ENCODE measurements at regions not wholly inside any gene's neighbourhood (a gene's known extent, or its start where the extent isn't known, plus 50 kb on each side); places are given as distances from the start of the nearest gene placed in this dataset.
A peak's percentile ranks its signal among the peaks of the same experiment; 100 is the strongest.

DNA sequence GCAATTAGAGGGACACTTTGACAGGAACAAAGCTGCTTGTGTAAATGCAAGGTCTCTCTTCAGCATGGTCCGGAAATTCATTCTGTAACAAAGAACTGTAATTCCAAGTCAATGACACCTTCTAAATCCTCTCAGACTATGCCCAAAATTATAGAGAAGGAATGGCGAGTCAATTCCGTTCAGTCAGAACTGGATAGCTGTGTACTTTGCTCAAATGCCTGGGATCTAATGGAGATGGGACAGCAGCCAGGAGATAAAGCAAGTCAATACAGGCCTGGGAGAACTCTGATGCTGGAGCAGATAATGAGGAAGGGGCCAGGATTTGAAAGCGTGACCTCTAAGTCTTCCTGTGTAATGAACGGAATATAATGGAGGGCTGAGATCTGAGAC is 96.4 kb upstream of the SPRY4 start:
- no peak for DNase-seq
- no peak for ATAC-seq (ENCODE audit: low read depth in 2 of 2)
- H3K9me3 Mint-ChIP-seq, result peaks cover 0 to 5% (median 0%) of the 10 kb centered on the region in 7 donors
- H3K4me1 Mint-ChIP-seq, result peaks cover 34 to 56% (median 47%) of the 10 kb centered on the region in 3 donors
- H3K27ac Mint-ChIP-seq, result peak overlapping the region in 3 of 6 donors; percentile 4 to 85 (median 70)
- peaks cover 0 to 9% of the 10 kb centered on the region in 2 donors for H3K36me3 Mint-ChIP-seq
- peaks cover 0 to 12% (median 7%) of the 10 kb centered on the region in 3 donors for H3K27me3 Mint-ChIP-seq
- peak overlapping the region in 7 of 8 donors; percentile 16 to 77 (median 44) for H3K4me3 Mint-ChIP-seq

DNA sequence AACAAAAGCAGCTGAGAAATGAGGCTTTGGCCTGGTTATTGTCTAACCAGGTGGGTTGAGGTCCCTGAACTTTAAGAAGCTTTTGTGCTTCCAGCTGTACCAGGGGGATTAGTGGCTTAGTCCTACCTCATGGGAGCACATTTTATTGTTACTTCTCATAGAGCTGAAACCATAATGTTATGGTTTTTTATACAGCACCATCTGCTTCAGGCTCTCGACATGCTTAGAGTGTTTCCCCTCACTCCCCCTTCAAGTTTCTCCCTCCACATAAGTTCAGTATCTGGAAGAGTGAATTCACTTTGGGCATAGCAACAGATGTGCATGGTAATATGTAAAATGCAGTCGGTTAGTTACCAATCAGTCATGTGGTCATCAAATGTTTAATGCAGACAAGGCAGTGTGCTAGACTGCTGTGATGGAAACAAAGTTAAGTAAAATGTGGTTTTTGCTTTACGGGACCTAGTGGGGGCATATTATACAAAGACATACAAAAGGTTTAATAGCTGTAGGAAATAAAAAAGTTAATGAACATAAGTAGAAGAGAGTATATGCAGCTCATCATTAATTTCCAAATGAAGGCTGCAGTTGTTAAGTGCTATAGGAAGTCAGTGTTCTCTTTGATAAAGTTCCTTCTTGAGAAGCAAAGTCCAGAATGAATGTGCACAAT is 95.9 kb upstream of the SPRY4 start:
- Mint-ChIP-seq H3K4me3 (peak overlapping the region in 4 of 8 donors; percentile 29 to 69 (median 54)), H3K4me1 (peaks cover 29 to 53% (median 42%) of the 10 kb centered on the region in 3 donors), H3K36me3 (peaks cover 0 to 9% of the 10 kb centered on the region in 2 donors), H3K27ac (peak overlapping the region in 4 of 6 donors; percentile 54 to 85 (median 70)), H3K9me3 (peaks cover 0 to 5% (median 0%) of the 10 kb centered on the region in 7 donors), H3K27me3 (peaks cover 0 to 8% (median 1%) of the 10 kb centered on the region in 3 donors)
- DNase-seq, result peak; percentile 6
- ATAC-seq (ENCODE audit: low read depth in 2 of 2), result no peak

DNA sequence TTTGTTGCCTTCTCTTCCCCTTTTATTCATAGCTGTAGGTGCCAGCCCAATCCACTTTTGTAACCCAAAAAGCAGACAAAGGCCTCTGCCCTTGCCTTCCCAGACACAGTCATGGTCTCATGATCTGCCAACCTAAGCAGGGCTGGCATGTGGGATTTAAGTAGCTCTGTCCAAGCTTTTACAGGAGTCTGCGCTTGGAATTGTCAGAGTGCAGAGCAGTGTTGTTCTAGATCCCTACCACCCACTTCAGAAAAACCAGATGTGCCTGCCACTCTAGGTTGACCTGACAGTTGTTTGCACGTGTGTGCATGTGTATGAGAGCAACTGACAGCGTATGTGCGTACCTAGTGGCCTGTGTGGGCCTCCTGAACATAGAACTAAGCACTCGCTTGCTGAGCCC is 87.8 kb upstream of the SPRY4 start:
- Mint-ChIP-seq H3K9me3 (no peaks in the 10 kb centered on the region), H3K4me3 (no peak overlapping the region), H3K27me3 (peaks cover 0 to 1% (median under 1%) of the 10 kb centered on the region in 3 donors), H3K36me3 (no peaks in the 10 kb centered on the region), H3K4me1 (peaks cover 1 to 25% (median 12%) of the 10 kb centered on the region in 3 donors), H3K27ac (peak overlapping the region in 2 of 6 donors; percentile 26 to 89)
- DNase-seq (no peak), ATAC-seq (ENCODE audit: low read depth in 2 of 2) (no peak)

DNA sequence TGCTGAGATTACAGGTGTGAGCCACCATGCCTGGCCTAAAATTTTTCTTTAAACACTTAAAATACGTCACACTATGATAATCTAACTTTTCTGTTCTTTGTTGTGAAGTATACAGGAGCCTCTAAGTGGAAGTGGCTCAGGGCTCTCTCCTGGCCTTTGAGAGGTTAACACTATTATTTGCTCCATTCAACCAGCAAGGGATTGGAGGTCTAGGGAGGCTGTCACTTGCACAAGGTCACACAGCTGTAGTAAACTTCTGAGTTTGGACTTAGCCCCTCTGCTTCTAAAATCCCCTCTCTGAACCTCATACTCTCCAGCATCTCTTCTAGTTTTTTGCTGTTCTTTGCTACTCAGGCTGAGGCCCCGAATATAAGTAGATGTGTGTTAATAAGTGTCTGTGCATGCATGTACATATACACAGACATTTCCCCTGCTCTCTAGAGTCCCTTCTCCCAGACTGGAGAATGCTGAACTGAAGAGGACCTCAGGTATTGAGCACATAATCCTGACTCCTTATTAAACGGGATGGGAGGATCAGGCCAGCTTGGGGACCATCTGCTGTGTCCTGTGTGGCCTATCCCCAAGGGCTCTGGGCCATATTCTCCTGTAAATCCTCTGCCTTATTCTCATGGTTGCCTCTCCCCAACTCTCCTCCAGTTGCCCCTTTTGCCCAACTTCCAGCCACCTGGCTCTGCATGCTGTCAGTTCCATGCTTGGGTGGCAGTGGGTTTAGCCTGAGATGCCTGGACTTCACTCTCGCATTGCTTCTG is 87.0 kb upstream of the SPRY4 start:
- ATAC-seq (ENCODE audit: low read depth in 2 of 2), result no peak
- H3K27me3 Mint-ChIP-seq, result peaks cover 0 to 9% (median 6%) of the 10 kb centered on the region in 3 donors
- no peak for DNase-seq
- H3K9me3 Mint-ChIP-seq, result no peaks in the 10 kb centered on the region
- peaks cover 0 to 24% (median 12%) of the 10 kb centered on the region in 3 donors for H3K4me1 Mint-ChIP-seq
- peak overlapping the region in 2 of 6 donors; percentile 4 to 84 for H3K27ac Mint-ChIP-seq
- H3K4me3 Mint-ChIP-seq, result peak overlapping the region in 1 of 8 donors; percentile 3
- H3K36me3 Mint-ChIP-seq, result no peaks in the 10 kb centered on the region

DNA sequence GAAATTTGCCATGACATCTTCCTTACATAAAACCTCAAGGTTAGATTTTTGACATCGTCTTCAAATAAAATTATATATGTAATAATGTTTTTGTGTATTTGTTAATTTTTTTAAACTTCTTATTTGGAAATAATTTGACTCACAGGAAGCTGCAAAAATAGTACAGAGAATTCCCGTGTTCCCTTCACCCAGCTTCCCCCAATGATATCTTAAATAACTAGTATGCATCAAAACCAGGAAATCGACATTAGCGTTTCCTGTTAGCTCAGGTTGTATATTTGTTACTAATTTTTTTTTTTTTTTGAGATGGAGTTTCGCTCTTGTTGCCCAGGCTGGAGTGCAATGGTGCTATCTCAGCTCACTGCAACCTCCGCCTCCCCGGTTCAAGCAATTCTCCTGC is 86.3 kb upstream of the SPRY4 start:
- Mint-ChIP-seq H3K27ac (no peak overlapping the region), H3K4me3 (no peak overlapping the region), H3K9me3 (no peaks in the 10 kb centered on the region), H3K27me3 (peaks cover 0 to 12% (median 9%) of the 10 kb centered on the region in 3 donors), H3K36me3 (no peaks in the 10 kb centered on the region), H3K4me1 (peaks cover 0 to 24% (median 12%) of the 10 kb centered on the region in 3 donors)
- no peak for ATAC-seq (ENCODE audit: low read depth in 2 of 2)
- no peak for DNase-seq

DNA sequence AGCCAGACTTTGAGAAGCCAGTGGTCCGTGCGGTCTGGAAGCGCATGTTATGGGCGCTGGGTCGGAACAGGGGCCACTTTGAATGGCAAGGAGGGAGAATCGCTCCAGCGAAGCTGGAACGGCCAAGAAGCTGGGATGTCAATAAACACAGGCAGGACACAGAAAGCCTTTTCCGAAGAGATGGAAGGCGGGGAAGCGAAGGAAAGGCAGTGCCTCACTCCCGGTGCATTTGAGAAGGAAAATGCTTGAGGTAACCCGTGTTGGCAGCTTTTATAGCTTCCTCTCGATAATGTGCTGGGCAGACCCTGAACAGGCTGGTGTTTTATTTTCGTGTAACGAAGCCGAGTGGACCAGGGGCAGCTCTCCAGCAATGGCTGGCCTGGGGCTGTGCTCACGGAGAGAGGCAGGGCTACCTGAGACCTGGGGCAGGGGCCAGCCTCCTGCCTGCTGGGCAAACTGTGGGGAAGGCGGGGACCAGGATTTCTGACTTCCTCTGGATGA is 84.2 kb upstream of the SPRY4 start:
- H3K4me3 Mint-ChIP-seq, result no peak overlapping the region
- no peak for DNase-seq
- H3K27me3 Mint-ChIP-seq, result peaks cover under 1 to 12% (median 9%) of the 10 kb centered on the region in 3 donors
- no peaks in the 10 kb centered on the region for H3K9me3 Mint-ChIP-seq
- ATAC-seq (ENCODE audit: low read depth in 2 of 2), result no peak
- peaks cover 6 to 27% (median 10%) of the 10 kb centered on the region in 3 donors for H3K4me1 Mint-ChIP-seq
- no peaks in the 10 kb centered on the region for H3K36me3 Mint-ChIP-seq
- H3K27ac Mint-ChIP-seq, result no peak overlapping the region

DNA sequence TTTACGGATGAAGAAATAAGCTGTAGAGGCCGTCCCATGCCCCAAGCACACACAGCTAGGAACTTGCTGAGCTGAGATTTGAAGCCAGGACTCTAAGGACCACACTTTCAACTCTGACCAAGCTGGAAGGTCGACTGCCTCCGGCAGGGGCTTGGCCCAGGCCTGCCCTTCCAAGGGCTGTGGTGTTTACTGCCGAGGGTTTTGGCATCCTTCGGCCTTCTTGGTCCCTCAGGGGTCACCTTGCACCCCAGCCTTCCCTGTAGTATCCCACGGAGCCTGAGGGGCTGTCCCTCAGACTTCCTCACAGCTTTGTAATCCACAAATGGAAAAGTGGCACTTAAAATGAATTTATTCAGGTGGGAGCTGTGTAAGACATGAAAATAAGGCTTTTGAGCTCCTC is 83.7 kb upstream of the SPRY4 start:
- DNase-seq (no peak), ATAC-seq (ENCODE audit: low read depth in 2 of 2) (no peak)
- Mint-ChIP-seq H3K4me3 (no peak overlapping the region), H3K27ac (no peak overlapping the region), H3K4me1 (peaks cover 11 to 30% (median 13%) of the 10 kb centered on the region in 3 donors), H3K27me3 (peaks cover 4 to 12% (median 9%) of the 10 kb centered on the region in 3 donors), H3K9me3 (no peaks in the 10 kb centered on the region), H3K36me3 (no peaks in the 10 kb centered on the region)

DNA sequence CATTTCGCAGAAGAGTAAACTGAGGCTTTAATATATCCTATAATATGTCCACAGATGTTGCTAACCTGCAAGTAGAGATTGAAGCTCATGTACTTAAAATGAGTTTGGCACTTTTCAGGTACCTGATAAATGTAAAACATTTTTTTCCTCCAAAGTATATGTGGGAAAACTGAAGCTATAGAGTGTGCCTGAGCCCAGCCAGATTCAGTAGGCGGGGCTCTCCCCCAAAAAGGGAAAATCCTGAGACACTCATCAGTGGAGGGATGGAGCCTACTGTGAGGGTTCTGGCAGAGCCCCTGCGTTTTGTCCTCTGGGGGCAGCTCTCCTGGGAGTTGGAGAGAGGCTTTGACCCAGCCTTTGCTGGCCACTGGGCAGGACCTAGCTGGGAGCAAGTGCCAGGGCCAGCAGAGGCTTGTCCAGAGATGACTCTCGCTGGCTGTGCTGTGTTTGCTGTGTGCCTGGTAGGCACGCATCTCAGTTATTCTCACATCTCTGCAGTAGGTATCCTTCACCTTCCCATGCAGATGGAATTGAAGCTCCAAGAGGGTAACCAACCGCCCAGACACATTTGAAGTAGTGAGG is 81.1 kb upstream of the SPRY4 start:
- DNase-seq, result no peak
- ATAC-seq (ENCODE audit: low read depth in 2 of 2), result no peak
- peaks cover 4 to 12% (median 9%) of the 10 kb centered on the region in 3 donors for H3K27me3 Mint-ChIP-seq
- H3K27ac Mint-ChIP-seq, result no peak overlapping the region
- no peaks in the 10 kb centered on the region for H3K36me3 Mint-ChIP-seq
- no peak overlapping the region for H3K4me3 Mint-ChIP-seq
- no peaks in the 10 kb centered on the region for H3K9me3 Mint-ChIP-seq
- peaks cover 17 to 35% (median 27%) of the 10 kb centered on the region in 3 donors for H3K4me1 Mint-ChIP-seq

DNA sequence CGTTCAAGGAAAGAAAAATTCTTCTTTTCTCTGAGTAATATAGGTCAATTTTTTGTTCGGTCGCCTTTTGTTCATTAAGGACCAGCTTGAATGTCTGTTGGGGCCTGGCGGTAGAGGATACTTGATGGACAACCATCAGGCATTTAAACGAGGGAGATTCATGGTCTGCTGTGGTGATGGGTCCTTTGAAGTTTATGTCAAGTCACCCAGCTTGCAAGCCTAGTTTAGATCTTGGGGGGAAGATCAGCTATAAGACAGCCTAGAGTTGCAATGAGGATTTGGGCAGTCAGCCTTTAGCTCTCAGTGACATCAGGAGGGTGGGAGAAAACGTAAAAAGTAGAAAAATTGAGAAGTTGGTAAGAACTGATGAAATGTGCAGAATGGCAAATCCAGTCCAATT is 80.2 kb upstream of the SPRY4 start:
- peaks cover 4 to 12% (median 9%) of the 10 kb centered on the region in 3 donors for H3K27me3 Mint-ChIP-seq
- no peak for DNase-seq

DNA sequence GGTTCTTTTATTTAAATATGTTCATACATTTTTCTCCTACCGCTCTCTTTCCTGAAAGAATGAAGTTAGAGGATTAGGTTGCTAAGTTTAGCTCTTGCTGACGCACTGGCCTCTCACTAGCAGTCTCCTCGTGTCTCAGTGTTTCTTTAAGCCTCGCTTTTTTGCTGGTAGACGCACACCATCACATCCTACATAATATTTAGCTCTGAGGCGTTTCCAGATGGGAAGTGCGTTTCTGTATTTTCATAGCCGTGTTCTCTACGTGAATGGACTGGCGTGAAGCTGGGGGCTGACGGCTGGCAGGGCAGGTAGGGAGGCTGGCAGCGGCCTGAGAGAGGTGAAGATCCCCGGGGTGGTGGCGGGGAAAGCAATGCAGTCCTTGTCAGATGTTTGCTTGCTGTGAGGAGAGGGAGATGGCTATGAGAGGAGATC is 79.2 kb upstream of the SPRY4 start:
- H3K4me1 Mint-ChIP-seq, result peaks cover 25 to 46% (median 37%) of the 10 kb centered on the region in 3 donors
- H3K27ac Mint-ChIP-seq, result peak overlapping the region in 2 of 6 donors; percentile 18 to 63
- no peaks in the 10 kb centered on the region for H3K36me3 Mint-ChIP-seq
- DNase-seq (no peak), ATAC-seq (ENCODE audit: low read depth in 2 of 2) (no peak)
- H3K9me3 Mint-ChIP-seq, result peaks cover 0 to 1% (median 0%) of the 10 kb centered on the region in 7 donors
- peaks cover 4 to 12% (median 9%) of the 10 kb centered on the region in 3 donors for H3K27me3 Mint-ChIP-seq
- peak overlapping the region in 3 of 8 donors; percentile 2 to 75 (median 4) for H3K4me3 Mint-ChIP-seq

More for the DNA sequence above, 80.2 kb upstream of the SPRY4 start:
- Mint-ChIP-seq H3K9me3 (no peaks in the 10 kb centered on the region), H3K36me3 (no peaks in the 10 kb centered on the region), H3K27ac (peak overlapping the region in 2 of 6 donors; percentile 1 to 40), H3K4me3 (no peak overlapping the region), H3K4me1 (peaks cover 24 to 41% (median 35%) of the 10 kb centered on the region in 3 donors)
- no peak for ATAC-seq (ENCODE audit: low read depth in 2 of 2)

DNA sequence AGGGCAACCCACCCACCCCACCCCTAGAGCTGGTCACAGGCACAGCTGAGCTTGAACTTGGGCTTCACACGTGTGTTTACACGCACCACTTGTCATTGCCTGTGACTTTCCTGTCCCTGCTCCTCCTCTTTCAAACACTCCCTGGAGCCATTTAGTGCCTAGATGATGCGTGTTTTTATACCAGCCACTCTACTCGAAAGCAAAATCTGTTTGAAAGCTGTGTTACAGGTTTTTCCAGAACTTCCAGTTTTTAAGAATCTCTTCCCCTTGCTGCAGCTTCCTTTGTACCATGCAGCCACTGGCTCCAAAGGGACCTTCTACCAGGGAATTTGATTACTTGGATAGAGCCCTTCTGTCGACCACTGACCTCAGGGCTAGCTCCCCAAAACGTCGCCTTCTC is 78.8 kb upstream of the SPRY4 start:
- peaks cover 25 to 46% (median 37%) of the 10 kb centered on the region in 3 donors for H3K4me1 Mint-ChIP-seq
- H3K9me3 Mint-ChIP-seq, result peaks cover 0 to 1% (median 0%) of the 10 kb centered on the region in 7 donors
- peak overlapping the region in 2 of 8 donors; percentile 2 to 75 for H3K4me3 Mint-ChIP-seq
- H3K27ac Mint-ChIP-seq, result no peak overlapping the region
- ATAC-seq (ENCODE audit: low read depth in 2 of 2) (no peak), DNase-seq (no peak)
- H3K27me3 Mint-ChIP-seq, result peaks cover 4 to 12% (median 9%) of the 10 kb centered on the region in 3 donors
- no peaks in the 10 kb centered on the region for H3K36me3 Mint-ChIP-seq

DNA sequence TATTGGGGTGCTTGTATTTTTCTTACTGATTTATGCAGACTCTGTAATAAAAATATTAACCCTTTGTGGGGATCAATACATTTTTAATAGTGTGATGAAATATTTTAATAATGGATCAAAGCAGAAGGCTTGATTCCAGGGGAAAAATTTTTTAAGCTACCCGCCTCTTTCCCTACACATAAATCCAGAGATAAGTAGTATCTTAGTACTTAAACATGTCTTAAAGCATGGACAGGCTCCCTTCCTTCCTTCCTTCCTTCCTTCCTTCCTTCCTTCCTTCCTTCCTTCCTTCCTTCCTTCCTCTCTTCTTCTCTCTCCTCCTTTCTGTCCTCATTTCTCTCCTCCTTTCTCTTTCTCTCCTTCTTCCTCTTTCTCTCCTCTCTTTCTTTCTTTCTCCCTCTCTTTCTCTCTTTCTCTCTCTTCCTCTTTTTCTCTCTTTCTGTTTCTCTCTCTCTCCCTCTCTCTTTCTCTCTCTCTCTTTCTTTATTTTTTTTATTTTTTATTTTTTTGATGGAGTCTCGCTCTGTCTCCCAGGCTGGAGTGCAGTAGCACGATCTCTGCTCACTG is 78.0 kb upstream of the SPRY4 start:
- no peaks in the 10 kb centered on the region for H3K36me3 Mint-ChIP-seq
- H3K9me3 Mint-ChIP-seq, result peaks cover 0 to 3% (median 0%) of the 10 kb centered on the region in 7 donors
- H3K4me3 Mint-ChIP-seq, result no peak overlapping the region
- peaks cover 4 to 12% (median 9%) of the 10 kb centered on the region in 3 donors for H3K27me3 Mint-ChIP-seq
- ATAC-seq (ENCODE audit: low read depth in 2 of 2) (no peak), DNase-seq (no peak)
- H3K27ac Mint-ChIP-seq, result peak overlapping the region in 1 of 6 donors; percentile 15
- H3K4me1 Mint-ChIP-seq, result peaks cover 25 to 46% (median 37%) of the 10 kb centered on the region in 3 donors

DNA sequence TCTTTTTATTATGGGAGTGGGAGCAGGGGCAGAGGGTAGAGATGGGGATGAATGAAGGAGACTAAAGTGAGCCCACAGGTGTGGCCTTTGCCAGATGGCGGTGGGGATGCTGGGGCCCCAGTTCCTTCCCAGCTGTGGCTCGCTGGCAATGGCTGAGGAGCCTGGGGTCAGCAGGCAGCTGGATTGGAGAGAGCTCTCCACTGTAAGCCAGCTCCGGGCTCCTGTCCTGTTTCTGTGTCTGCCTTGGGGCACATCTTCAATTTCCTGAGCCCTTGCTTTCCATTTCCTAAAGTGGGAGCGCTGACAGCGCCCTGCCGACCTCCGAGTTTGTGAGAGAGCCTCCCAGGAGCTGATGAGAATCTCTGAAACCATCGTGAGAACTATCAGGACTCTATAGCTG is 75.6 kb upstream of the SPRY4 start:
- no peak for ATAC-seq (ENCODE audit: low read depth in 2 of 2)
- peaks cover 15 to 23% (median 18%) of the 10 kb centered on the region in 7 donors for H3K9me3 Mint-ChIP-seq
- peak overlapping the region in 2 of 8 donors; percentile 14 to 80 for H3K4me3 Mint-ChIP-seq
- peaks cover 25 to 42% (median 37%) of the 10 kb centered on the region in 3 donors for H3K4me1 Mint-ChIP-seq
- DNase-seq, result no peak
- H3K27ac Mint-ChIP-seq, result no peak overlapping the region
- peaks cover 4 to 18% (median 10%) of the 10 kb centered on the region in 3 donors for H3K27me3 Mint-ChIP-seq
- peaks cover 15 to 21% of the 10 kb centered on the region in 2 donors for H3K36me3 Mint-ChIP-seq

Data from naive B cell (primary cell).